ENCODE measurements at regions not wholly inside any gene's neighbourhood (a gene's known extent, or its start where the extent isn't known, plus 50 kb on each side); places are given as distances from the start of the nearest gene placed in this dataset.

GRCh38 chr6:155974359-155974758 lies 518.7 kb upstream of the NOX3 start:
- Histone ChIP-seq H3K27ac (ENCODE audit: low read depth) (no peak overlapping the region), H3K4me2 (no peak overlapping the region), H3K4me3 (no peak overlapping the region), H3K36me3 (ENCODE audit: insufficient read depth) (no peaks in the 10 kb centered on the region), H3K27me3 (ENCODE audit: insufficient read depth) (no peaks in the 10 kb centered on the region), H2AFZ (no peak overlapping the region), H4K20me1 (replicated peaks; ENCODE audit: insufficient read depth) (no peaks in the 10 kb centered on the region), H3K9me2 (ENCODE audit: insufficient read depth) (peaks cover 3% of the 10 kb centered on the region; the same call in 1 of the 2 replicates), H3K4me1 (ENCODE audit: insufficient read depth) (no peaks in the 10 kb centered on the region), H3F3A (replicated peaks; ENCODE audit: low read depth) (no peaks in the 10 kb centered on the region), H3K79me2 (replicated peaks; ENCODE audit: insufficient read depth) (no peaks in the 10 kb centered on the region)
- DNase-seq (ENCODE audit: low spot score), result no peak
- Mint-ChIP-seq H3K27ac (no peak overlapping the region), H3K27me3 (ENCODE audit: insufficient read depth, low read depth, poor library complexity) (no peaks in the 10 kb centered on the region), H3K4me3 (no peak overlapping the region), H3K4me1 (no peaks in the 10 kb centered on the region), H3K9me3 (no peaks in the 10 kb centered on the region; the same call in 2 of the 3 replicates), H3K36me3 (ENCODE audit: low read depth) (no peaks in the 10 kb centered on the region; the same call in 2 of the 3 replicates)
- no peak for TF ChIP-seq JUNB (IDR thresholded peaks at IDR 0.05; ENCODE audit: unreplicated experiment)
- TF ChIP-seq ZNF114 (CRISPR knock-in tag; IDR thresholded peaks at IDR 0.05), result no peak
- no peak for TF ChIP-seq REST (IDR thresholded peaks at IDR 0.05; ENCODE audit: unreplicated experiment)
- TF ChIP-seq CTCF (conservative IDR thresholded peaks at IDR 0.05; ENCODE audit: low read depth in 2 of 2), result no peak
- TF ChIP-seq CREB1 (CRISPR knock-in tag; IDR thresholded peaks at IDR 0.05; ENCODE audit: low read depth), result no peak
- no peak for TF ChIP-seq EZH2 (IDR thresholded peaks at IDR 0.05; ENCODE audit: low read depth, unreplicated experiment)
- TF ChIP-seq STAT1 (IDR thresholded peaks at IDR 0.05; ENCODE audit: unreplicated experiment), result no peak
- no peak for TF ChIP-seq ETS1 (IDR thresholded peaks at IDR 0.05)
- no peak for TF ChIP-seq ZNF462 (CRISPR knock-in tag; IDR thresholded peaks at IDR 0.05)
- no peak for TF ChIP-seq ZNF331 (CRISPR knock-in tag; IDR thresholded peaks at IDR 0.05; ENCODE audit: low read depth)
- TF ChIP-seq POLR2AphosphoS5 (IDR thresholded peaks at IDR 0.05; ENCODE audit: low read depth), result no peak
- ATAC-seq, result no peak

Measured in GM23338 (cell line).